OCI-LY7 (cell line): ENCODE measurements at regions not wholly inside any gene's neighbourhood (a gene's known extent, or its start where the extent isn't known, plus 50 kb on each side); places are given as distances from the start of the nearest gene placed in this dataset.

Source experiments
- BruUV-seq: library from RNA; stranded (reverse); fragments of 400-500 nt; replicated peaks from 2 replicates; lab custom pipeline; 2021; lab: Mats Ljungman, UMichigan
- CTCF ChIA-PET: fragments of 300-600 bp; sonication (Branson Sonifier 250); formaldehyde crosslinking; loops from one replicate; lab custom pipeline; 2022; ENCODE audit warnings: antibody characterized with exemption; ENCODE audit not compliant: unreplicated experiment; lab: Charles Lee
- POLR2A ChIA-PET: fragments of 300-600 bp; sonication (Branson Sonifier 250); formaldehyde crosslinking; loops from one replicate; lab custom pipeline; 2022; ENCODE audit warnings: antibody characterized with exemption; lab: Charles Lee
- DNase-seq: peaks from one replicate; pipeline ENCODE4 v3.0.0-alpha.2; 2015; ENCODE audit warnings: low spot score
- H2AFZ ChIP-seq: fragments of 200-600 bp; sonication (generic), shearing (Covaris generic); 2 replicates; pipeline ENCODE4 v1.6.1; 2014; ENCODE audit warnings: mild to moderate bottlenecking, antibody characterized with exemption, low read length, moderate library complexity
- H3K27ac ChIP-seq: fragments of 200-600 bp; sonication (generic); 2 replicates; pipeline ENCODE4 v1.5.1; 2014; ENCODE audit warnings: mixed run types, low read depth, mild to moderate bottlenecking, moderate library complexity, low read length, inconsistent platforms; ENCODE audit not compliant: poor library complexity, severe bottlenecking
- H3K36me3 ChIP-seq: fragments of 200-600 bp; sonication (generic); 2 replicates; pipeline ENCODE4 v1.6.1; 2014; ENCODE audit warnings: mild to moderate bottlenecking, antibody characterized with exemption, low read length, moderate library complexity, mixed read lengths; ENCODE audit not compliant: insufficient read depth
- H3K4me1 ChIP-seq: fragments of 200-600 bp; sonication (generic); 2 replicates; pipeline ENCODE4 v1.5.1; 2014; ENCODE audit warnings: mild to moderate bottlenecking, low read length; ENCODE audit not compliant: insufficient read depth, poor library complexity, severe bottlenecking
- H3K4me2 ChIP-seq: fragments of 200-600 bp; sonication (generic); 2 replicates; pipeline ENCODE4 v1.6.1; 2014; ENCODE audit warnings: mild to moderate bottlenecking, low read length
- H3K4me3 ChIP-seq: fragments of 200-600 bp; sonication (generic); 2 replicates; pipeline ENCODE4 v1.5.1; 2014; ENCODE audit warnings: mild to moderate bottlenecking, low read depth, low read length; ENCODE audit not compliant: poor library complexity, severe bottlenecking
- H3K79me2 ChIP-seq: fragments of 200-600 bp; sonication (generic); 2 replicates; pipeline ENCODE4 v1.6.1; 2016; ENCODE audit warnings: low read depth, mild to moderate bottlenecking, low read length, moderate library complexity, mixed read lengths; ENCODE audit not compliant: insufficient read depth
- H3K9me2 ChIP-seq: fragments of 200-600 bp; sonication (generic); 2 replicates; pipeline ENCODE4 v1.6.1; 2016; ENCODE audit warnings: mild to moderate bottlenecking, low read length, mixed read lengths; ENCODE audit not compliant: insufficient read depth
- H3K9me3 ChIP-seq: fragments of 200-600 bp; sonication (generic); 2 replicates; pipeline ENCODE4 v1.6.1; 2014; ENCODE audit warnings: mild to moderate bottlenecking, mixed run types, low read length, mixed read lengths
- H4K20me1 ChIP-seq: fragments of 200-600 bp; sonication (generic); 2 replicates; pipeline ENCODE4 v1.6.1; 2014; ENCODE audit warnings: mild to moderate bottlenecking, antibody characterized with exemption, low read length, moderate library complexity, mixed read lengths; ENCODE audit not compliant: insufficient read depth
- EZH2phosphoT487 ChIP-seq: fragments of 200-600 bp; sonication (generic); IDR thresholded peaks from 2 replicates; pipeline ENCODE4 v1.6.1; 2018; ENCODE audit warnings: low read depth, borderline replicate concordance, mild to moderate bottlenecking, mixed run types, antibody characterized with exemption, low read length, moderate library complexity, mixed read lengths
- intact Hi-C: fragments of 100-400 bp; cut with micrococcal nuclease; formaldehyde crosslinking; loops from one replicate; pipeline ENCODE4 v1.10.0; 2022; ENCODE audit not compliant: unreplicated experiment
- TF ChIP-seq, protein P1 (sequence below): fragments of 200-600 bp; sonication (generic); conservative IDR thresholded peaks from 2 replicates; pipeline ENCODE4 v1.5.1; 2014; ENCODE audit warnings: mild to moderate bottlenecking, antibody characterized with exemption, low read length, moderate library complexity, mixed read lengths

DNA sequence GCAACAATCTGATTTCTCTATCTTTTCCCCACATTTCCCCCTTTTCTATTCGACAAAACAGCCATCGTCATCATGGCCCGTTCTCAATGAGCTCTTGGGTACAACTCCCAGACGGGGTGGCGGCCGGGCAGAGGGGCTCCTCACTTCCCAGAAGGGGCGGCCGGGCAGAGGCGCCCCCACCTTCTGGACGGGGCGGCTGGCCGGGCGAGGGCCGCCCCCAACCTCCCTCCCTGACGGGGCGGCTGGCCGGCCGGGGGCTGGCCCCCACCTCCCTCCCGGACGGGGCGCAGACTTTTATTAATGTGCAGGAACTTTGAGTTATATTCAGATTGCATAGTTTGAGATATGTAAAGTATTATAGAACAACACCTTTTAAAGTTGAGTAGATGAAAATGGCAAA, 64.4 kb upstream of the HPGD start:
- Histone ChIP-seq H3K4me1 (no peaks in the 10 kb centered on the region), H4K20me1 (no peaks in the 10 kb centered on the region), H3K4me2 (no peak overlapping the region), H2AFZ (no peak overlapping the region), H3K9me3 (no peaks in the 10 kb centered on the region), H3K9me2 (no peaks in the 10 kb centered on the region), H3K79me2 (no peaks in the 10 kb centered on the region), H3K36me3 (no peaks in the 10 kb centered on the region), H3K4me3 (no peak overlapping the region), H3K27ac (no peak overlapping the region)
- intact Hi-C loops: no loop called here
- no peak for DNase-seq
- ChIA-PET POLR2A (interaction anchor here (0.6 kb wide), 1 partner anchor 162 kb away, joined by 4 read pairs; no protein-coding TSS in a partner anchor), CTCF (no interaction called here)
- TF ChIP-seq, protein P1, sequence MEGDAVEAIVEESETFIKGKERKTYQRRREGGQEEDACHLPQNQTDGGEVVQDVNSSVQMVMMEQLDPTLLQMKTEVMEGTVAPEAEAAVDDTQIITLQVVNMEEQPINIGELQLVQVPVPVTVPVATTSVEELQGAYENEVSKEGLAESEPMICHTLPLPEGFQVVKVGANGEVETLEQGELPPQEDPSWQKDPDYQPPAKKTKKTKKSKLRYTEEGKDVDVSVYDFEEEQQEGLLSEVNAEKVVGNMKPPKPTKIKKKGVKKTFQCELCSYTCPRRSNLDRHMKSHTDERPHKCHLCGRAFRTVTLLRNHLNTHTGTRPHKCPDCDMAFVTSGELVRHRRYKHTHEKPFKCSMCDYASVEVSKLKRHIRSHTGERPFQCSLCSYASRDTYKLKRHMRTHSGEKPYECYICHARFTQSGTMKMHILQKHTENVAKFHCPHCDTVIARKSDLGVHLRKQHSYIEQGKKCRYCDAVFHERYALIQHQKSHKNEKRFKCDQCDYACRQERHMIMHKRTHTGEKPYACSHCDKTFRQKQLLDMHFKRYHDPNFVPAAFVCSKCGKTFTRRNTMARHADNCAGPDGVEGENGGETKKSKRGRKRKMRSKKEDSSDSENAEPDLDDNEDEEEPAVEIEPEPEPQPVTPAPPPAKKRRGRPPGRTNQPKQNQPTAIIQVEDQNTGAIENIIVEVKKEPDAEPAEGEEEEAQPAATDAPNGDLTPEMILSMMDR: no peak
- TF ChIP-seq EZH2phosphoT487: no peak
- BruUV-seq: no TSS peak

DNA sequence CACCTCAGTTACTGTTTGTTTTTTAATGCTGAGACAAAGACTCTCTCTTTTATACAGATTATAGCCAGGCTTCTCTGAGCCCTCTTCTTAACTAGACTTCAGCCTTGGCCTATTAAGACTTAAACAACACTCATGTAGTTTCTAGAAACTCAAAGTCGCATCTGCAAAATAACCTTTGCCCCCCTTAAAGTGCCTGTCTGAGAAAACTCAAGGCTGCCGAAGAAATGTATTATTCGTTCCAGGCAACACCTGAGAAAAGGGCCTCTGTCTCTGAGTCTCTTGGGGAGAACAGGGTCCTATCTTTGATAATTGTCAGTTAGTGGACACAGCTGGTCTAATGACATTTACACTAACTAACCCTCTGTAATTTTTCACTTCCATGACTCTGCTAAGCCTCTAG, 60.8 kb upstream of the HPGD start:
- Histone ChIP-seq H4K20me1 (no peaks in the 10 kb centered on the region), H3K4me1 (no peaks in the 10 kb centered on the region), H3K27ac (no peak overlapping the region), H3K4me3 (no peak overlapping the region), H3K9me3 (no peaks in the 10 kb centered on the region), H3K79me2 (no peaks in the 10 kb centered on the region), H3K4me2 (no peak overlapping the region), H3K36me3 (no peaks in the 10 kb centered on the region), H2AFZ (no peak overlapping the region), H3K9me2 (no peaks in the 10 kb centered on the region)
- BruUV-seq: no TSS peak
- TF ChIP-seq, protein P1: no peak
- no peak for TF ChIP-seq EZH2phosphoT487
- ChIA-PET CTCF (no interaction called here), POLR2A (no interaction called here)
- DNase-seq: no peak
- intact Hi-C loops: no loop called here

DNA sequence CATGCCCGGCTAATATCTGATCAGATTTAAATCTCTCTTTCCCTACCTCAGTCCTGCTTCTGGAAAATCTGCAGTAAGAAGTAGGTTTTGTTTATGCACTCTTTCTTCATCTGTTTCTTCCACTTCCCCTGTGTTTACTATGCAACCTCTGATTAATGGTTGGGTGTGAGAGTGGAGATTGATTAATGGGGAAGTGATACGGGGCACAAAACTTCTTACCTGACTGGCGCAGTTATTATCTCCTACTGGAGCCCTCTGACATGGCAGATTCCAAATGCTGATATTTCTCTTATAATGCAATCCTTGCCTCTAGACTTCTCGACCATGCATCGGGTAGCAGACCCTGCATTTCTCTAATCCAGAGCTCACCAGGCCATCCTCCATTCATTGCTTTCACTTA, 60.2 kb upstream of the HPGD start:
- DNase-seq: no peak
- Histone ChIP-seq H4K20me1 (no peaks in the 10 kb centered on the region), H3K79me2 (no peaks in the 10 kb centered on the region), H2AFZ (no peak overlapping the region), H3K9me2 (no peaks in the 10 kb centered on the region), H3K4me1 (no peaks in the 10 kb centered on the region), H3K4me2 (no peak overlapping the region), H3K9me3 (no peaks in the 10 kb centered on the region), H3K4me3 (no peak overlapping the region), H3K27ac (no peak overlapping the region), H3K36me3 (no peaks in the 10 kb centered on the region)
- no TSS peak for BruUV-seq
- intact Hi-C loops: no loop called here
- TF ChIP-seq, protein P1: no peak
- TF ChIP-seq EZH2phosphoT487: no peak
- CTCF ChIA-PET: no interaction called here
- POLR2A ChIA-PET: interaction anchor here (0.7 kb wide), 1 partner anchor 88 kb away, joined by 3 read pairs; no protein-coding TSS in a partner anchor
